H1 (cell line): ENCODE measurements at regions not wholly inside any gene's neighbourhood (a gene's known extent, or its start where the extent isn't known, plus 50 kb on each side); places are given as distances from the start of the nearest gene placed in this dataset.
A peak's percentile ranks its signal among the peaks of the same experiment; 100 is the strongest.

Source experiments
- CTCF ChIA-PET: fragments of 300-600 bp; sonication (Branson Sonifier 250); formaldehyde crosslinking; loops from one replicate; lab custom pipeline; 2021; ENCODE audit not compliant: partially characterized antibody; lab: Charles Lee
- POLR2A ChIA-PET: fragments of 300-600 bp; sonication (Branson Sonifier 250); formaldehyde crosslinking; loops from one replicate; lab custom pipeline; 2021; ENCODE audit warnings: inconsistent platforms; ENCODE audit not compliant: partially characterized antibody; lab: Charles Lee
- DNase-seq, 2 experiments: peaks; one replicate each; pipeline versions ENCODE4 v3.0.0 to v3.0.0-alpha.2; 2010 to 2022; ENCODE audit warnings: low spot score in 2 of 2, low read depth in 1 of 2, mixed read lengths in 1 of 2
- FAIRE-seq: peaks from 2 replicates; lab custom pipeline; 2011; peaks lifted over from hg19 to GRCh38; lab: Jason Lieb, UNC
- H2AFZ ChIP-seq: 2 replicates; pipeline ENCODE4 v1.8.1; 2012; ENCODE audit warnings: low read length, inconsistent platforms
- H2AK5ac ChIP-seq: 2 replicates; pipeline ENCODE4 v1.6.1; 2013; ENCODE audit warnings: low read depth, low read length
- H2BK120ac ChIP-seq: replicated peaks from 2 replicates; pipeline ENCODE3; 2013; ENCODE audit warnings: low read depth, low read length, inconsistent platforms
- H2BK12ac ChIP-seq: 2 replicates; pipeline ENCODE4 v1.6.1; 2013; ENCODE audit warnings: low read depth, low read length
- H2BK15ac ChIP-seq: 2 replicates; pipeline ENCODE4 v1.6.1; 2013; ENCODE audit warnings: low read length
- H2BK20ac ChIP-seq: 2 replicates; pipeline ENCODE4 v1.6.1; 2013; ENCODE audit warnings: low read length
- H2BK5ac ChIP-seq: 2 replicates; pipeline ENCODE4 v1.6.1; 2013; ENCODE audit warnings: low read depth, low read length
- H3K14ac ChIP-seq: 2 replicates; pipeline ENCODE4 v1.6.1; 2013; ENCODE audit warnings: inconsistent platforms; ENCODE audit not compliant: insufficient read length
- H3K18ac ChIP-seq: 2 replicates; pipeline ENCODE4 v1.6.1; 2013; ENCODE audit warnings: low read length; ENCODE audit errors: extremely low read depth
- H3K23ac ChIP-seq: 2 replicates; pipeline ENCODE4 v1.6.1; 2013; ENCODE audit warnings: inconsistent platforms; ENCODE audit not compliant: insufficient read length
- H3K23me2 ChIP-seq: 2 replicates; pipeline ENCODE4 v1.6.1; 2013; ENCODE audit warnings: low read depth, low read length
- H3K27ac ChIP-seq: 2 replicates; pipeline ENCODE4 v1.6.1; 2011; ENCODE audit warnings: low read depth, low read length, inconsistent platforms
- H3K27me3 ChIP-seq, 4 experiments: replicated peaks in 1 of 4; 1 replicate in 1 of 4; 2 replicates in 3 of 4; pipeline versions ENCODE4 v1.6.1 to v1.8.1; 2011 to 2013; ENCODE audit warnings: low read length in 3 of 4, mild to moderate bottlenecking in 3 of 4, inconsistent platforms in 2 of 4, mixed read lengths in 2 of 4, moderate library complexity in 1 of 4; ENCODE audit not compliant: control insufficient read depth in 3 of 4, insufficient read depth in 3 of 4; ENCODE audit errors: extremely low read depth in 1 of 4
- H3K36me3 ChIP-seq, 4 experiments: 2 replicates each; pipeline versions ENCODE4 v1.6.1 to v1.8.1; 2011 to 2013; ENCODE audit warnings: mild to moderate bottlenecking in 4 of 4, low read length in 3 of 4, moderate library complexity in 2 of 4, control low read depth in 1 of 4, inconsistent platforms in 1 of 4; ENCODE audit not compliant: insufficient read depth in 4 of 4, control insufficient read depth in 2 of 4
- H3K4ac ChIP-seq: replicated peaks from 2 replicates; pipeline ENCODE3; 2013; ENCODE audit warnings: low read length, low read depth, mixed read lengths, inconsistent platforms; ENCODE audit not compliant: insufficient read length
- H3K4me1 ChIP-seq, 4 experiments: replicated peaks in 1 of 4; 1 replicate in 1 of 4; 2 replicates in 3 of 4; pipeline versions ENCODE4 v1.6.1 to v1.8.1; 2011 to 2013; ENCODE audit warnings: low read length in 3 of 4, inconsistent platforms in 2 of 4, mixed read lengths in 1 of 4; ENCODE audit not compliant: insufficient read depth in 4 of 4, control insufficient read depth in 3 of 4
- H3K4me2 ChIP-seq, 2 experiments: 2 replicates each; pipeline versions ENCODE4 v1.6.1 to v1.8.1; 2011 to 2013; ENCODE audit warnings: low read depth in 2 of 2, low read length in 2 of 2, control low read depth in 1 of 2, inconsistent platforms in 1 of 2, mild to moderate bottlenecking in 1 of 2; ENCODE audit not compliant: insufficient read depth in 1 of 2
- H3K4me3 ChIP-seq, 4 experiments: fragments of 200-600, 300-600 bp in 1 of 4; sonication (generic), shearing (Covaris generic), sonication (Bioruptor Twin) in 1 of 4; 2 replicates each; pipeline versions ENCODE4 v1.5.1 to v1.8.1; 2011 to 2016; ENCODE audit warnings: low read length in 4 of 4, low read depth in 3 of 4, control low read depth in 2 of 4, inconsistent platforms in 2 of 4, mild to moderate bottlenecking in 2 of 4, mixed read lengths in 1 of 4, moderate library complexity in 1 of 4; ENCODE audit not compliant: insufficient read depth in 2 of 4; ENCODE audit errors: extremely low read depth in 1 of 4
- H3K56ac ChIP-seq: replicated peaks from 2 replicates; pipeline ENCODE3; 2013; ENCODE audit warnings: low read depth, mild to moderate bottlenecking, mixed read lengths, low read length, inconsistent platforms; ENCODE audit not compliant: insufficient read length
- H3K79me1 ChIP-seq: 2 replicates; pipeline ENCODE4 v1.6.1; 2013; ENCODE audit warnings: low read depth, low read length, control low read depth
- H3K79me2 ChIP-seq, 2 experiments: 2 replicates each; pipeline versions ENCODE4 v1.6.1 to v1.8.1; 2012 to 2013; ENCODE audit warnings: low read length in 2 of 2, mild to moderate bottlenecking in 2 of 2, inconsistent platforms in 1 of 2; ENCODE audit not compliant: insufficient read depth in 2 of 2, control insufficient read depth in 1 of 2
- H3K9ac ChIP-seq, 4 experiments: replicated peaks in 1 of 4; 1 replicate in 1 of 4; 2 replicates in 3 of 4; pipeline versions ENCODE4 v1.6.1 to v1.8.1; 2011 to 2013; ENCODE audit warnings: low read depth in 3 of 4, low read length in 3 of 4, control low read depth in 2 of 4, mild to moderate bottlenecking in 2 of 4, moderate library complexity in 2 of 4, inconsistent platforms in 1 of 4; ENCODE audit errors: extremely low read depth in 1 of 4
- H3K9me3 ChIP-seq, 2 experiments: 2 replicates each; pipeline versions ENCODE4 v1.6.1 to v1.8.1; 2012 to 2013; ENCODE audit warnings: mild to moderate bottlenecking in 2 of 2, moderate library complexity in 2 of 2, control low read depth in 1 of 2, inconsistent platforms in 1 of 2, low read depth in 1 of 2, low read length in 1 of 2, mixed read lengths in 1 of 2; ENCODE audit not compliant: insufficient read depth in 2 of 2
- H4K20me1 ChIP-seq, 2 experiments: replicated peaks in 1 of 2; 2 replicates each; pipeline versions ENCODE3 to v1.8.1; 2011 to 2013; ENCODE audit warnings: inconsistent platforms in 2 of 2, low read length in 2 of 2, mild to moderate bottlenecking in 1 of 2; ENCODE audit not compliant: insufficient read depth in 2 of 2, control insufficient read depth in 1 of 2
- H4K5ac ChIP-seq: 2 replicates; pipeline ENCODE4 v1.6.1; 2013; ENCODE audit warnings: low read length, low read depth, mixed read lengths, inconsistent platforms; ENCODE audit not compliant: insufficient read length
- H4K8ac ChIP-seq: 2 replicates; pipeline ENCODE4 v1.8.0; 2013; ENCODE audit warnings: mild to moderate bottlenecking, moderate library complexity, low read length, inconsistent platforms; ENCODE audit not compliant: insufficient read depth; ENCODE audit errors: extremely low read depth
- H4K91ac ChIP-seq: replicated peaks from 2 replicates; pipeline ENCODE3; 2013; ENCODE audit warnings: low read length, mixed read lengths, inconsistent platforms; ENCODE audit not compliant: insufficient read length
- CBX8 ChIP-seq: fragments of 300-800, 300-1000 bp; sonication (generic); IDR thresholded peaks from 2 replicates; pipeline ENCODE4 v1.7.1; 2016; ENCODE audit warnings: low read depth, low read length, borderline replicate concordance
- CEBPB ChIP-seq: IDR thresholded peaks from 2 replicates; pipeline ENCODE4 v1.6.1; 2012; ENCODE audit warnings: low read depth, low read length
- CHD1 ChIP-seq: IDR thresholded peaks from 2 replicates; pipeline ENCODE4 v1.6.1; 2012; ENCODE audit warnings: low read depth, low read length, improper control_type of control experiment
- GABPA ChIP-seq: IDR thresholded peaks from 2 replicates; pipeline ENCODE4 v1.6.1; 2011; ENCODE audit warnings: mild to moderate bottlenecking, low read length, moderate library complexity, borderline replicate concordance; ENCODE audit not compliant: insufficient read depth
- KDM1A ChIP-seq: fragments of 200-600, 300-600 bp; sonication (generic); IDR thresholded peaks from 2 replicates; pipeline ENCODE4 v1.7.1; 2016; ENCODE audit warnings: mild to moderate bottlenecking, low read length, borderline replicate concordance
- MAFK ChIP-seq: IDR thresholded peaks from 2 replicates; pipeline ENCODE4 v1.6.1; 2012; ENCODE audit warnings: low read depth, mild to moderate bottlenecking, improper control_type of control experiment, low read length
- POLR2AphosphoS5 ChIP-seq: IDR thresholded peaks from 2 replicates; pipeline ENCODE4 v1.6.1; 2011; ENCODE audit warnings: low read depth, low read length
- RFX5 ChIP-seq: IDR thresholded peaks from 2 replicates; pipeline ENCODE4 v1.6.1; 2011; ENCODE audit warnings: low read depth, low read length, improper control_type of control experiment, borderline replicate concordance
- SP4 ChIP-seq: IDR thresholded peaks from 2 replicates; pipeline ENCODE4 v1.6.1; 2012; ENCODE audit warnings: low read length, inconsistent platforms
- TAF7 ChIP-seq: optimal IDR thresholded peaks from 2 replicates; pipeline ENCODE3; 2011; ENCODE audit warnings: low read depth, mild to moderate bottlenecking, inconsistent platforms, low read length, moderate library complexity, borderline replicate concordance
- TCF12 ChIP-seq: IDR thresholded peaks from 2 replicates; pipeline ENCODE4 v1.6.1; 2011; ENCODE audit warnings: low read depth, mild to moderate bottlenecking, low read length
- TEAD4 ChIP-seq: IDR thresholded peaks from 2 replicates; pipeline ENCODE4 v1.6.1; 2012; ENCODE audit warnings: low read depth, low read length, inconsistent platforms, mixed read lengths
- WGBS, 2 experiments: shearing (Covaris generic) in 1 of 2; methylation state at CpG; one replicate each; pipeline versions ENCODE4 v1.1.6 to v1.1.7; 2013 to 2015; ENCODE audit warnings: low lambda C conversion rate in 2 of 2, mixed read lengths in 2 of 2, inconsistent platforms in 1 of 2, low coverage in 1 of 2, missing lambda C conversion rate in 1 of 2; ENCODE audit not compliant: insufficient replicate concordance in 2 of 2, insufficient coverage in 1 of 2, insufficient read length in 1 of 2; ENCODE audit errors: extremely low coverage in 1 of 2, missing lambda C conversion rate in 1 of 2; 5-methylcytosine and 5-hydroxymethylcytosine counted together

DNA sequence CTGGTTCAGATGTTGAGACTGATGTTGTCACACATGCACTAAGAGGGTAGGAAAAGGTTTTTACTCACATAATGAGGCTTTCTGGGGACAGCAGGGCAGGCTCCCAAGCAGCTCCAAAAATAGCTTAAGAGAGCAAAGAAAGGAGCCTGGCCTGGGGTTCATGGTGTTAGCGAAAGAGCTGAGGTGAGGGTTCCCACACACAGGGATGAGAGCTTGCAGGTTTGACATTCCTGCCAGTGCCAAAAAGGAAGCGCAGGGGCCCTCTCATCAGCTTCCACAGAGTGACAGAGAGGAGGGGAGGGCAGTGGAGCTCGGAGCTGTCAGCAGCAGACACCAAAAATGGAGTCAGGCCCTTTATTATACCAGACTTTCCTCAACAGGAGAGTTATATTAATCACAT, 65.5 kb upstream of the FAM216B start:
- H3K23ac ChIP-seq, result no peak overlapping the region
- no peak for TF ChIP-seq POLR2AphosphoS5
- no peak for TF ChIP-seq KDM1A
- no peak for TF ChIP-seq TAF7
- no peak for TF ChIP-seq CBX8
- no peak for TF ChIP-seq CHD1
- no peak for TF ChIP-seq SP4
- TF ChIP-seq CEBPB, result no peak
- no peak for TF ChIP-seq TCF12
- TF ChIP-seq RFX5, result no peak
- TF ChIP-seq TEAD4, result no peak
- TF ChIP-seq GABPA, result no peak
- no peak for TF ChIP-seq MAFK
- TF ChIP-seq, all 59 proteins: peak for 0
- Histone ChIP-seq H3K27me3 (no peaks in the 10 kb centered on the region), H4K5ac (no peak overlapping the region), H3K79me1 (no peaks in the 10 kb centered on the region), H4K91ac (no peak overlapping the region), H4K20me1 (no peaks in the 10 kb centered on the region), H3K4me2 (no peak overlapping the region), H3K9ac (no peak overlapping the region), H3K23me2 (no peaks in the 10 kb centered on the region), H3K4me3 (no peak overlapping the region), H3K18ac (no peak overlapping the region), H2AFZ (peak overlapping the region; percentile 19; the same call in 1 of the 2 replicates), H3K4ac (no peak overlapping the region), H3K79me2 (no peaks in the 10 kb centered on the region), H2BK5ac (no peak overlapping the region), H2AK5ac (no peak overlapping the region), H3K27ac (no peak overlapping the region), H4K8ac (no peak overlapping the region), H3K4me1 (no peaks in the 10 kb centered on the region), H2BK12ac (no peak overlapping the region), H2BK15ac (no peak overlapping the region), H3K36me3 (no peaks in the 10 kb centered on the region), H2BK20ac (no peak overlapping the region), H2BK120ac (no peak overlapping the region), H3K14ac (no peak overlapping the region), H3K56ac (no peak overlapping the region), H3K9me3 (no peaks in the 10 kb centered on the region)
- 87% methylated on average over 3 of the region's 3 CpGs; no CpG with 5 or more reads in 1 of the 2 experiments for WGBS, 2 experiments
- ChIA-PET CTCF (no interaction called here), POLR2A (no interaction called here)
- FAIRE-seq, result no peak
- no peak for DNase-seq
